B cell (primary cell): ENCODE measurements at regions not wholly inside any gene's neighbourhood (a gene's known extent, or its start where the extent isn't known, plus 50 kb on each side); places are given as distances from the start of the nearest gene placed in this dataset.

Experiments
- EZH2 ChIP-seq: IDR thresholded peaks from 2 replicates; pipeline ENCODE4 v1.6.1; 2012; ENCODE audit warnings: borderline replicate concordance, low read depth, mild to moderate bottlenecking, moderate library complexity, low read length; ENCODE audit not compliant: insufficient read depth, poor library complexity, severe bottlenecking
- TF ChIP-seq, protein P1 (sequence below): fragments of 200-600 bp; IDR thresholded peaks from one replicate; pipeline ENCODE4 v1.8.0; 2022; ENCODE audit warnings: antibody characterized with exemption, mild to moderate bottlenecking

DNA sequence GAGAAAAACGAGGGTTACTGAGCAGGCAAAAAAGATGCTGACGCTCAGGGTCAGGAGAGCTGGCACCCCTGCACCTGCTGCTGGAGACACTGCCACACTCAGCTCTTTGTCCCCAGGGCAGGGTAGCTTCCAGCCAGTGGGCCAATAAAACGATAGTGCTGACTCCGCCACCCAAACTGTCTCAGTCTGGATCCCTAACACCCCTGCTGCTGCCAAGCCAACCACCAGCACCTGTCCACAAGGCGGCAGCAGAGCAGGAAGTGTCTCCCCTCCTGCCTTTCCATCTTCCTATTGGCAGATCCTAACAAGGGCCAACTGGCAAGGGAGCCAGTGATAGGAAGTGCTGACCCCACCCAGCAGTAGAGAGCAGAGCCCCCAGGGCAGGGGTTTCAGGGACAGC, 531.5 kb upstream of the SALL3 start:
- TF ChIP-seq, protein P1, sequence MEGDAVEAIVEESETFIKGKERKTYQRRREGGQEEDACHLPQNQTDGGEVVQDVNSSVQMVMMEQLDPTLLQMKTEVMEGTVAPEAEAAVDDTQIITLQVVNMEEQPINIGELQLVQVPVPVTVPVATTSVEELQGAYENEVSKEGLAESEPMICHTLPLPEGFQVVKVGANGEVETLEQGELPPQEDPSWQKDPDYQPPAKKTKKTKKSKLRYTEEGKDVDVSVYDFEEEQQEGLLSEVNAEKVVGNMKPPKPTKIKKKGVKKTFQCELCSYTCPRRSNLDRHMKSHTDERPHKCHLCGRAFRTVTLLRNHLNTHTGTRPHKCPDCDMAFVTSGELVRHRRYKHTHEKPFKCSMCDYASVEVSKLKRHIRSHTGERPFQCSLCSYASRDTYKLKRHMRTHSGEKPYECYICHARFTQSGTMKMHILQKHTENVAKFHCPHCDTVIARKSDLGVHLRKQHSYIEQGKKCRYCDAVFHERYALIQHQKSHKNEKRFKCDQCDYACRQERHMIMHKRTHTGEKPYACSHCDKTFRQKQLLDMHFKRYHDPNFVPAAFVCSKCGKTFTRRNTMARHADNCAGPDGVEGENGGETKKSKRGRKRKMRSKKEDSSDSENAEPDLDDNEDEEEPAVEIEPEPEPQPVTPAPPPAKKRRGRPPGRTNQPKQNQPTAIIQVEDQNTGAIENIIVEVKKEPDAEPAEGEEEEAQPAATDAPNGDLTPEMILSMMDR, result no peak
- no peak for TF ChIP-seq EZH2
